ENCODE measurements at regions not wholly inside any gene's neighbourhood (a gene's known extent, or its start where the extent isn't known, plus 50 kb on each side); places are given as distances from the start of the nearest gene placed in this dataset.
"Not testable (repeated sequence)": the region's sequence is repeated elsewhere in the genome, so short reads cannot be mapped to it uniquely, and the experiment has no call there.

DNA sequence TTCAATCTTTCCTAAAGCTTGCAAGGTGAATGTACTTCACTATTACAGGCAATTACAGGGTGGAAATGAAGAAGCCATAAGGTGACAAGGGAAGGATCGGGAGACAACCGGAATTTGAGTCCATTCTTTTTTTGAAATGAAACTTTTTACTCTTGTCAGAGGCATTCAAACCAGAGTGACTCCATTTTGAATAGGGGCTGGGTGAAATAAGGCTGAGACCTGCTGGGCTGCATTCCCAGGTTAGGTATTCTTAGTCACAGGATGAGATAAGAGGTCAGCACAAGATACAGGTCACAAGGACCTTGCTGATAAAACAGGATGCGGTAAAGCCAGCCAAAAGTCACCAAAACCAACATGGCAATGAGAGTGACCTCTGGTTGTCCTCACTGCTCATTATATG, 363.3 kb downstream of the TYW1 start:
- DNase-seq (ENCODE audit: low read depth) = no peak

DNA sequence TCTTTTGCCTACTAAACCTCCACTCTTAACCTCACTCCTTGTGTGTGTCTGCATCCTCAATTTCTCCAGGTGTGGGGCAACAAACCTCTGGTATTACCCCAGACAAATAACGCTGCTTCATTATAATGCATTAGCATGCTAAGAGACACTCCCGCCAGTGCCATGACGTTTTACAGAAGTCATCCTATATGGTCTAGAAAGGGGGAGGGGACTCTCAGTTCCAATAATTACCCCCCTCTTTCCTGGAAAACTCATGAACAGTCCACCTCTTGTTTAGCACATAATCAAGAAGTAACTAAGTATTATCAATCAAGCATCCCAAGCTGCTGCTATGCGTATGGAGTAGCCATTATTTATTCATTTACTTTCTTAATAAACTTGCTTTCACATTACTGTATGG, 364.5 kb downstream of the TYW1 start:
- no peak for DNase-seq (ENCODE audit: low read depth)

DNA sequence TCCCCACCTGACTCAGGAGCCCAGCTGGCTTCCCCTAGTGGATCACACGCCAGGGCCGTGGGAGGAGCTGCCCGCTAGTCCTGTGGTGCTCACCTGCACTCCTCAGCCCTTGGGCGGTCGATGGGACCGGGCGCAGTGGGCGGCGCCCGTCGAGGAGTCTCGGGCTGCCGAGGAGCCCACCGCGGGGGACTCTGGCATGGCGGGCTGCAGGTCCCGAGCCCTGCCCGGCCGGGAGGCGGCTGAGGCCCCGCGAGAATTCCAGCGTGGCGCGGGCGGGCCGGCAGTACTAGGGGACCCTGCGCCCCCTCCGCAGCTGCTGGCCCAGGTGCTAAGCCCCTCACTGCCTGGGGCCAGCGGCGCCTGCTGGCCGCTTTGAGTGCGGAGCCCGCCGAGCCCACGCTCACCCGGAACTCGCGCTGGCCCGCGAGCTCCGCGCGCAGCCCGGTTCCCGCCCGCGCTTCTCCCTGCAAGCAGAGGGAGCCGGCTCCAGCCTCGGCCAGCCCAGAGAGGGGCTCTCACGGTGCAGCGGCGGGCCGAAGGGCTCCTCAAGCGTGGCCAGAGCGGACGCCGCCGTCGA, 367.9 kb downstream of the TYW1 start:
- no peak for DNase-seq (ENCODE audit: low read depth)

DNA sequence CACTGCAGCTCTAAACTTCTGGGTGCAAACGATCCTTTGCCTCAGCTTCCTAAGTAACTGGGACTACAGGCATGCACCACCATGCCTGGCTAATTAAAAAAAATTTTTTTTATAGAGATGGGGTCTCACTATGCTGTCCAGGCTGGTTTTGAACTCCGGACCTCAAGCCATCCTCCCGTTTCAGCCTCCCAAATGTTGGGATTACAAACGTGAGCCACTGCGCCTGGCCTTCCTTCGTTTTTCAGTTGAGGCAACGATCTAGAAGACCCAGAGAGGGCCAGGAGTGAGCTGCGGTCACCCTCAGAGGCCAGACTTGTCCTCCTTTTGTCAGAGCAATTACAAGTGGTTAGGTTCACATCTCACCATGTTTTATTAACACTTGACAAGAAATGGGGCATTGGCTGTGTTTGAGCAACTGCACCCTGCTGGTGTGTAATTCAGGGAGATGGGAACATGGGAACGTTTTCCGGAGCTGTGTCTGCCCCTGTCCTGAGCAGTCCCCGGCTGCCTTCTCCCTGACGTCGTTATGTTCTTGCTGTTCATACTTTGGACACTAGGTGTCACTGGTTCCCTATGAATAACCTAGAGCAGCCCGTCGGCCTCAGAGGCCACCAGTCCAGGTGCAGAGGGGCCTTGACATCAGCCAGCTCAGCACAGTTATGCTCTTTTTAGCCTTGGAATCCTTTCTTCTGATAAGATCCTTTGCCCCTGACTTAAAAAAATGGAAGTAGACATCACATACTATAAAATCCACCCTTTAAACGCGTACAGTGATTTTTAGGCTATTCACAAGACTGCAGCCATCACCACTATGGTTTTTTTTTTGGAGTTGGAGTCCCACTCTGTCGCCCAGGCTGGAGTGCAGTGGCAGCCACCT, 375.0 kb downstream of the TYW1 start:
- DNase-seq (ENCODE audit: low read depth) = peak; percentile 28

DNA sequence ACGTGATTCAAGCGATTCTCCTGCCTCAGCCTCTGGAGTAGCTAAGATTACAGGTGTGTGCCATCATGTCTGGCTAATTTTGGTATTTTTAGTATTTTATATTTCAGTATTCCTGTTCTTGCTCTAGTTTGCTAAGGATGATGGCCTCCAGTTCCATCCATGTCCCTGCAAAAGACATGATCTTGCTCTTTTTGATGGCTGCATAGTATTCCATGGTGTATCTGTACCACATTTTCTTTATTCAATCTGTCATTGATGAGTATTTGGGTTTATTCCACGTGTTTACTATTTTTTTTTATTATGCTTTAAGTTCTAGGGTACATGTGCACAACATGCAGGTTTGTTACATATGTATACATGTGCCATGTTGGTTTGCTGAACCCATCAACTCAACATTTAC, 376.8 kb downstream of the TYW1 start:
- not testable (repeated sequence) for DNase-seq (ENCODE audit: low read depth)

DNA sequence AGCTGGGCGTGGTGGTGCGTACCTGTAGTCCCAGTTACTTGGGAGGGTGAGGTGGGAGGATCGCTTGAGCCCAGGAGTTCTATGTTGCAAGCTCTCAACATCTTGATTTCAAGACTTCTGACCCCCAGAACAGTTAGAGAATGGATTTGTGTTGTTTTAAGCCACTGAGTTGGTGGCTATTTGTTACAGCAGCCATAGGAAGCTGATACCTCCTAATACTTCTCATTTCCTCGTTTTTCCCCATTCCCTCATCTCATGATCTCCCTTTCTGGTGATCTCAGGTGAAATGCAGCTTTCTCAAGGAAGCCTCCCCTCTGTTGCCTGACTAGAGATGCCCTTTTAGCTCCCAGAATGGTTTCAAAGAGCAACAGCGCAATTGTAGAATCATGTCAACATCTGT, 378.8 kb downstream of the TYW1 start:
- no peak for DNase-seq (ENCODE audit: low read depth)

DNA sequence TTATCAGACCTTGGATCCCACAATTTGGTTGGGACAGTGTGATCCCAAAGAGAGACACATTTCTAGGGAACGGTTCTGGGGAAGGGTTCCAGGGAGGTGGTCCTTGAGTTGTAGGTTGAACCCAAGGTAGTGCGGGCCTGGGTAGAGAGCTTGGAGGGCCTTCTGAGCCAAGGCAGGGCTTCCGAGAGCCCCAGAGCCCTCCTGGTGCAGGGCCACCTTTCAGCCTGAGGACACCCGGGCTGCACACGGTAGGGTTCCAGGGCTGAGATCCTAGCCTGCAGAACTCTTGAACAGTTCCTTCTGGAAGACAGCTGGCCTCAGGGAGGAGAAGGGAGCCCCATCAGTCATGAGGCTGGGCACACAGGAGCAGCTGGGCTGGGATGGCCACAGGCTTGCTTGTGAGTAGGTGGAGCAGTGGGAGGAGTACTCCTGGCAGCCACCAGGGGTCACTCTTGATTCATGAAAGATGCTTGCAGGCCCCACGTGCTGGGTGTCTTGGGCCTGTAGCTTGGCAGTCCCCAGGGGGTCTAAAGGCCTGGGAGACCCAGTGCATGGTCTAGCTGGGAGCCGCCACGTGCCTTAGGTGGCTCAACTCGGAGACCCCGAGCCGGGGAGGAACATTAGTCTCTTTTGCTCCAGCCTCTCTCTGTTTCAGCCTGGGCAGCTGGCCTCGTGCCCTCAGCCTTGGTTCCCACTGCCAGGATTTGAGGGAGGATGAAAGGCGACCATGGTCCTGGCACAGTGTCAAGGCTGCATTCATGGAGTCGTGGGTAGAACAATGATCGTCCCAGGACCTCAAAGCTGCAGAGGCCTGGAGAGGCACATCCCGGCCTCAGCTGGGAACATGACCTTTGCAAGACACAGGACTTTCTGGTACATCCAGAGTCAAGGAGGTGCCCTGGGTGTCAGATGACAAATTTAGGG, 381.6 kb downstream of the TYW1 start:
- DNase-seq (ENCODE audit: low read depth) = peak; percentile 35

DNA sequence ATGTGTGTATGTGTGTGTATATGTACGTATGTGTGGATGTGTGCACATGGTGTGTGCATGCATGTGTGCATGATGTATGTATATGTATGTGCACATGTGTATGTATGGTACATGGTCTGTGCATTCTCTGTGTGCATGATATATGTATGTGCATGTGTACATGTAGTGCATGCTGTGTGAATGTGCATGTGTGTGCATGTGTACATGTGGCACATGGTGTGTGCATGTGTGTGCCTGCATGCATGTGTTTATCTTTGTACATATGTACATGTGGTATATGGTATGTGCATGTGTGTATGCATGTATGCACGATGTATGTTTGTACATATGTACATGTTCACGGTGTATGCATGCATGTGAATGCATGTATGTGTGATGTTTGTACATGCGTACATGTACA, 383.7 kb downstream of the TYW1 start:
- no peak for DNase-seq (ENCODE audit: low read depth)

DNA sequence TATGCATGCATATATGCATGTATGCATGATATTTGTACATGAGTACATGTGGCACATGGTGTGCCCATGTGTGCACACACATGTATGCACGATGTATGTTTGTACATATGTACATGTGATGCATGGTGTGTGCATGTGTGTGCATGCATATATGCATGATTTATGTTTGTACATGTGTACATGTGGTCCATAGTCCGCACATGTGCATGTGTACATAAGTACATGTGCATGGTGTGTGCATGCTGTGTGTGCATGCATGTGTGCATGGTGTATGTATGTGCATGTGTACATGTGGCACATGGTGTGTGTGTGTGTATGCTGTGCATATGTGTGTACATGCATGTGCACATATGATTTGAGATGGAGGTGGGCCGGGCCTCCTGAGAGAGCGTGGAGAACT, 384.2 kb downstream of the TYW1 start:
- DNase-seq (ENCODE audit: low read depth) = no peak

DNA sequence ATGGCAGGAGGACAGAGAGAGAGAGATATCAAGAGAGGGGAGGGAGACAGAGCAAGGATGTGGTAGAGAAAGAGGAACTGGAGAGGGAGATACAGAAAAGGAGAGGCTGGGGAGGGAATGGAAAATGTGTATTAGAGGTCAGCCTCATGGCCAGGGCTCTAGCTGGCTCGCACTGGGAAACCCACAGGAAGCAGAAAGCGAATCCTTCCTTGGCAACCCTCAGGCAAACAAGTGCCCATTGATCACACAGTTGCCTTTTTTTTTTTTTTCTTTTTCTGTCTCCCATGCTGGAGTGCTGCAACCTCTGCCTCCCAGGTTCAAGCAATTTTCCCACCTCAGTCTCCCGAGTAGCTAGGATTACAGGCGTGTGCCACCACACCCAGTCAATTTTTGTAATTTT, 391.2 kb downstream of the TYW1 start:
- no peak for DNase-seq (ENCODE audit: low read depth)

DNA sequence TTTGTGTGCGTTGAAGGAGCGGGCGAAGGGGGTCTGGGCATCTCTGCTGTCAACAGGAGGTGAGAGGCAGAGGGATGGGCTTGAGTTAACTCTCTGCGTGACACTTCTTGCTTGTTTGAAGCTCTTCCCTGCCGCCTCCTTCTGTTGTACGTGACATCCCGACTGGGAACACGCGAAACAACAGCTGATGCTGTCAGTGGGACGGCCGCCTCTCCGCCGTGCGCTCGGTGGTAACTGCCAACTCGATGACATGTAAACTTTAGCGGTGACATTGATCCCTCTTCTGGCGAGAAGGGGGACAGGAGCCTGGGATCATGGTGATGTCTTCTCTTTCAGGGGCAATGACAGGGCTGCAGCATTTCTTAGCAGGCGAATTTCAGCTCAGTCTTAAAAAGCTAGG, 394.5 kb downstream of the TYW1 start:
- DNase-seq (ENCODE audit: low read depth) = no peak

DNA sequence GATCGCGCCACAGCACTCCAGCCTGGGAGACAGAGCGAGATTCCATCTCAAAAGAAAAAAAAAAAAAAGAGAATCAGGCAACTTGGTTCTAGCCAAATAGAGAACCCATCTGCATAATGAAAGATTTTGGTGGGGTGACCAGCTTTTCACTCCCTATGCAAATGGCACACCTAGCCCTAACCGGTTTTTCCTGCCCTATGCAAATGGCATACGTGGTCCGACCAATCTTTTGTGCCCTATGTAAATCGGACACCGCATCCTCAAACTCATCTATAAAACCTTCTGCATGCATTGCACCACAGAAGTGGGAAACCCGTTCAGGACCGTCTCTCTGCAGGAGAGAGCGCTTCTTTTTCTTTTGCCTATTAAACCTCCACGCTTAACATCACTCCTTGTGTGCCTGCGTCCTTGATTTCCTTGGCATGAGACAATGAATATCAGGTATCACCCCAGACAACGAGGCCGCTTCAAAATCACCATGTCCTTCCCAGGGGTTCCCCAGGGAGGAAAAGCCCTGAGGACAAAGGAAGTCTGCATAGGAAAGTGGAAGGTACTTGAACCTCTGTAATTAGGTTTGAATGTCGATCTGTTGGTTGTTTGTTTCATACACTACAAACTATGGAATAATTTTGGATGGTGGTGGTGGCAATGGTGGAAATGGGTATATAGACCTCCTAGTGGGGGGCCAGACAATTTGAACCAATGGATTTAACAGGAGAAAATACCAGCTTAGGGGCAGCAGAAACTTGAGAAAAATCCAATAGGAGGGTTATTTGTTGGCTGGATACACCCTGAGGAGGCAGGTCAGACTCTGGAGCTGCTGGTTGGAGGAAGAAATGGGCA, 396.2 kb downstream of the TYW1 start:
- no peak for DNase-seq (ENCODE audit: low read depth)

DNA sequence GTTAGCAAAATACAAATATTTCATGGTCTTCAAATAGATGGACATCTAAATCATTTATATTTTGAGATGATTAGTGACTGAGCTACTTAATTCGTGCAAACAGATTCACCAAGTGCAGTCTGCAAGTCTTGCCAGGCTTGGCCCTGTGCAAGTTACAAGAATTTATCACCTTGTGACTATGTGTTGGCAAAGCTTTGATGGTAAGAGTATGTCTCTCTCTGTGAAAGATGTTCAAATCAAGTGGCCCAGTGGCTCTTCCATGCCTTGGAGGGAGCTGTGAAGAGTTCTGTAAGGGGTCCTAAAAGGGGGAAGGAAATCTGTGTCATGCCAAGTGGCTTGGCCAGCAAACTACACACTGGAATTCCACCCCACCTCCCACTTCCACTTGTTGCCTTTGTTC, 397.3 kb downstream of the TYW1 start:
- no peak for DNase-seq (ENCODE audit: low read depth)

DNA sequence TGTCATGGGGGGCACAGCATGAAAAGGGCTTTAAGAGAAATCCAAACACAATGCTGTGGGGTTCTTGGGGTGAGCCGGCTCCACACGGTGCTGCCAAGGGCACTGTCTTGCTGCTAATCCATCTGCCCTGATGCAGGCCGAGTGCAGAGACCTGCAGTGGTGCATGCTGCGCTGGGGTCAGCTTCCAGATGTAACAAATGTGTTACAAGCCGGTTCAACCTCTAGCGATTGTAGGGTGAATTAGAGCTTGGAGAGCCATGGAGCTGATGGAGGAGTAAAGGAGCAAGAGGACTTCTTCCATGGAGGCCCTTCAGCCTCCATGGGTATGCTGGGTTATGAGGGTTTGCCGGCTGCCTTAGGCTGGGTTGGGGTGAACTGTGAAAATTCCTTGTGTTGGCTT, 402.3 kb downstream of the TYW1 start:
- no peak for DNase-seq (ENCODE audit: low read depth)

DNA sequence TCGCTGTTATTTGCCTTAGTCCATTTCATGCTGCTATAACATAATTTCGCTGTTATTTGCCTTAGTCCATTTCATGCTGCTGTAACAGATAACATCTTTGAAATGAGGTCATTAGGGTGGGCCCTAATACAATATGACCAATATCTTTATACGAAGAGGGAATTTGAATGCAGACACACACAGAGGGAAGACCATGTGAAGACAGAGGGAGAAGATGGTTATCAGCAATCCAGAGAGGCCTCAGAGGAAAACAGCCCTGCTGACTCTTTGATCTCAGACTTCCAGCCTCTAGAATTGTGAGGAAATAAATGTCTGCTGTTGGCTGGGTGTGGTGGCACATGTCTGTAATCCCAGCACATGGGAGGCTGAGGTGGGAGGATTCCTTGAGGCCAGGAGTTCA, 404.9 kb downstream of the TYW1 start:
- no peak for DNase-seq (ENCODE audit: low read depth)

DNA sequence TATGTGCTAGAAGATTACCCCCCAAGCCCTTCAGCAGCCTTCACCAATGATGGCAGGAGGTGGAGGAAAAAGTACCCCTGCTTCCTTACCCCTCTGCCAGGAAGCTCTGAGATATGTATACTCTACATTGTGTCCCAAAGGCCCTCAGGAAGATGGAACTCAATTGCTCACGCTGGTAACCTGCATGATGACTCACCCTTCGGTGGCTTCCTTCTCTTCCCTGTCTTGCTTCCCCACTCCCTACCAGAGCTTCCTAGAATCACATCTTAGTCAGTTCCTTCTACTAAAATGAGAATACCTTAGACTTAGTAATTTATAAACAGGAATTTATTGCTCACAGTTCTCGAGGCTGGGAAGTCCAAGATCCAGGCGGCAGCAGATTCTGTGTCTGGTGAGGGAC, 405.6 kb downstream of the TYW1 start:
- DNase-seq (ENCODE audit: low read depth) = no peak

DNA sequence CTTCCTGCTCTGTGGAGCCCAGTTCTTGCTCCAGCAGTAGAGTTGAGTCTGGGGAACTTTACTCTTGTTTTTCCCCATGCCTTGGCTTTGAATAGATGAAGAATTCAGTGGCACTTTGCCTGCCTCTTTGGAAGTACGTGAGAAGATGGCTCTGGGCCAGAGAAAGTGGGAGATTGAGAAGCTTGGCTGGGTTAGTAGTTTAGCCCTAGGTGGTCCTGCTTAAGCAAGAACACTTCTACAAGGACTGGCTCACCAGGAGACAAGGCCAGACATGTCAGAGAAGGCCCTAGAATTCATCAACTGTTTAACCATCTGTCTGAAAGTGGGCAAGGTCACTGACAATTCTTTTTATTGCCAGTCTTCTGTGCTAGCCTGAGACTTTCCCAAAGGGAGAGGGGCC, 410.3 kb downstream of the TYW1 start:
- no peak for DNase-seq (ENCODE audit: low read depth)

DNA sequence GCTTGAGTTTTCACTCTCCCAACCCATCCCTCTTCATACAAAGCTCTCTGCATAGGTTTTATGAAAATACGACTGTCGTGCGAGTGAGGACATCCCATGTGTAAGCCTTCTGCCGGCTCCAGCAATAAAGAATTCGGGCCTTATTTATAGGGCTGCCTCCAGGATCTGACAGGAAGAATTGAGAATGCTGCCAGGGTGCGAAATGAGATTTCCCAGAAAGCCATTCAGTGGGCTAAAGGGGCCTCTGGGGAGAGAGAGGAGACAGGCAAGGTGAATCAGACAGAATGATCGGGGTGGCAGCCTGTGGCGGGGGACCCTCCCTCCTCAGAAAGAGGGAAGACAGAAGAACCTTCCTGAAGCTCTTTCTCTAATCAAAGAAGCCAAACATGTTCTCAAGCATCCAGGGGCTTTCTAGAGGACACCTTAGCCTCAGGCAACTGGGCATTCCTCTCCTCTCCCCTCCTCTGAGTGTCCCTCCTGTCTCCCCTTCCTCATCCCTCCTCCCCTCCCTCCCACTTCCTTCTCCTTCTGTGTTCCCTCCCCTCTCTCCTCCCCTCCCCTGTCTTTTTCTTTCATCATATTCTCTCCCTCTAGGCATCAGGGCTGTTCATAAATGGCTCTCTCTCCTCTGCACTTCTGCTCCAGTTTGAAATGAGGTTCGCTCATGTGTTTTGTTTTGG, 410.9 kb downstream of the TYW1 start:
- DNase-seq (ENCODE audit: low read depth) = no peak

DNA sequence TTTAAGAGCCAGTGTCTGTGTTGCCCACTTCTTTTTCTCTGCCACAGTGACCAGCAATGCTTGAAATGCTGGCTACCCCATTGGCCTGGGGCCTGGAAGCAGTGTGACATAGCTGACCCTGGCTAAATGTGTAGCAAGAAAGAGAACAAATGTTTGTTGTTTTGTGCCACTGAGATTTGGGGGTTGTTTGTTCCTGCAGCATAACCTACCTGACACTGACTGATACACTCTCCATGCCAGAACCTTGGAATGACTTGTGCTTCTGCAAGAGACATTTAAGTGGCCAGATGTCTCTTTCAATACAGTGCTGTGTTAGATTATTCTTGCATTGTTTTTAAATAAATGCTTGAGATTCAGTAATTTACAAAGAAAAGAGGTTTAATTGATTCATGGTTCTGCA, 411.5 kb downstream of the TYW1 start:
- no peak for DNase-seq (ENCODE audit: low read depth)

DNA sequence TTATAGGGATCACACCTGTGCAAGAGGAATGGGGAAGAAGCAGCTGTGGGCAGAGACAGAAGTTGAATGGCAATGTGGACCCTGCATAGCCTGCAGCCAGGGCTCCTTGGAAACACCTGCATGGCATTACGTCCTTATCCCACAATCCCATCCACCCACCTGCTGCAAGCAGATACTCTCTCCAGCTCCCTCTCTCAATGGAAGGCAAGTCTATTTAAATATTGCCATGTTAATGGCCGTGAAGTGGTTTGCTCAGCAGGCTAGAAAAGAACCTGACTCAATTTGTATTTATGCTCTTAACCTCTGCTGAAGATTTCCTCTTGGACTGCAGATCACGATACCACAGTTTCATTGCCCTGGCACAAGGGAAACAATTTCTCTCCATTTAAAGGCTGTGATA, 417.0 kb downstream of the TYW1 start:
- no peak for DNase-seq (ENCODE audit: low read depth)

DNA sequence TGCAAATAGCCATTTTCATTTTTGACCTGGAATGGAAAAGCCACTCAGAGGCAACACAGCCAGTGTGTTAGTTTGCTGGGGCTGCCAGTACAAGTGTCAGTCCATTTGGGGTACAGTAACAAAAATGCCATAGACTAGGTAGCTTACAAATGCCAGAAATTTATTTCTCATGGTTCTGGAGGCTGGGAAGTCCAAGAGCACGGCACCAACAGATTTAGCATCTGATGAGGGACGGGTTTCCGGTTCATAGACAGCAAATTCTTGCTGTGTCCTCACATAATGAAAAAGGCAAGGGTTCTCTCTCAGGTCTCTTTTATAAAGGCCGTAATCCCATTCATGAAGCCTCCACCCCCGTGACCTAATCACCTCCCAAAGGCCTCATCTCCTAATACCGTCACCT, 418.2 kb downstream of the TYW1 start:
- DNase-seq (ENCODE audit: low read depth) = no peak
